RWPE1 (cell line): ENCODE measurements at regions not wholly inside any gene's neighbourhood (a gene's known extent, or its start where the extent isn't known, plus 50 kb on each side); places are given as distances from the start of the nearest gene placed in this dataset.
"Not testable (repeated sequence)": the region's sequence is repeated elsewhere in the genome, so short reads cannot be mapped to it uniquely, and the experiment has no call there.

Experiments
- CTCF ChIA-PET: fragments of 350-600 bp; sonication (Branson Sonifier 250); formaldehyde crosslinking; extraction: SDS; loops from one replicate; lab custom pipeline; 2021; lab: Yijun Ruan, JAX
- POLR2A ChIA-PET: fragments of 400-600 bp; formaldehyde crosslinking; extraction: SDS; loops from one replicate; lab custom pipeline; 2020; ENCODE audit warnings: antibody characterized with exemption; ENCODE audit not compliant: low non-redundant PET; lab: Yijun Ruan, JAX
- DNase-seq: peaks from one replicate; pipeline ENCODE4 v3.0.0; 2012; ENCODE audit warnings: low spot score
- H3K27ac ChIP-seq: fragments of 450-650 bp; 2 replicates; pipeline ENCODE4 v1.5.1; 2017
- CTCF ChIP-seq: fragments of 450-650 bp; conservative IDR thresholded peaks from 2 replicates; pipeline ENCODE4 v1.5.1; 2017; ENCODE audit warnings: low read depth, mild to moderate bottlenecking

DNA sequence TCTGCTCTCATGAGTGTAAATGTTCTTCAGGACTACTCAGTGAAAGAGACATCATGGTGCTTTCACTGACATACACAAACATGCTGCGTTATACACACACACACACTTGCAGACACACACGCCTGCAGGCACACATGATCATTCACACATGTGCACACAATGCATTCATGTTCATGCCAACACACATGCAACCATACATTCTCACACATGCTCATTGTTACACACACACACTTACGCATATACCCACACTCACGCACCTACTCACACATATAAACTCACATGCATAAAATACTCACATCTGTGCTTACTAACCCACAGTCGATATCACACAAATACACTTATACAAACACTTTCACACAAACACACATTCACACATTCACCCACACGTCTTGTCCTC lies 241.6 kb downstream of the LMX1A start:
- ChIA-PET CTCF (interaction anchor here (0.5 to 1.1 kb wide), 5 partner anchors 27 to 583 kb away, joined by 3 to 7 read pairs (median 3); no protein-coding TSS in a partner anchor), POLR2A (no interaction called here)
- no peak for TF ChIP-seq CTCF
- no peak for DNase-seq
- H3K27ac ChIP-seq = no peak overlapping the region

- peak; percentile 32 for DNase-seq
- TF ChIP-seq CTCF = peak; percentile 81
- CTCF ChIA-PET = interaction anchor here (0.5 to 1.1 kb wide), 10 partner anchors 28 to 1578 kb away, joined by 3 to 7 read pairs (median 3); no protein-coding TSS in a partner anchor
- POLR2A ChIA-PET = no interaction called here
- no peak overlapping the region for H3K27ac ChIP-seq
Observed at GRCh38 chr1:165114022-165114888, 242.3 kb downstream of the LMX1A start.

DNA sequence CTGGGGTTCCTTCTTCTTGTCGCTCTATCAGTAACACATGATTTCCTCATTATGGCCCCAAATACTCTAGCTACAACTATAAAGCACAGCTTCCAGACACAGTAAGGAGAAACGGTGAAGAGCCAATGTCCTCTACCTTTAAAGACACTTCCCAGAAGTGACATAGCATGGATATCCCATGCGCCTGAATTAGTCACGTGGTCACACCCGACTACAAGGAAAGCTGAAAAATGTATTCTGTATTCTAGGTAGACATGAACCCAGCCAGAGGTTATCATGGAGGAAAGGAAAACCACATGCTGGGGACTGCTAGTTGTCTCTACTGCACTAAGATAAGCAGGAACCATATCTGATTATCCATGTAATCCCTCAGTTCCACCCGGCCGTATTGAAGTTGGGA lies 244.3 kb downstream of the LMX1A start:
- H3K27ac ChIP-seq = no peak overlapping the region
- POLR2A ChIA-PET = no interaction called here
- DNase-seq = no peak
- CTCF ChIA-PET = interaction anchor here (0.6 kb wide), 1 partner anchor 799 kb away, joined by 4 read pairs; no protein-coding TSS in a partner anchor
- no peak for TF ChIP-seq CTCF

GRCh38 chr1:165109013-165109412 lies 247.5 kb downstream of the LMX1A start:
- TF ChIP-seq CTCF = no peak
- POLR2A ChIA-PET = no interaction called here
- no peak overlapping the region for H3K27ac ChIP-seq
- DNase-seq = no peak
- CTCF ChIA-PET = no interaction called here

- POLR2A ChIA-PET, DNase-seq, CTCF ChIA-PET, H3K27ac ChIP-seq: not testable (repeated sequence)
Observed at GRCh38 chr1:165092542-165093162, 263.9 kb downstream of the LMX1A start.

DNA sequence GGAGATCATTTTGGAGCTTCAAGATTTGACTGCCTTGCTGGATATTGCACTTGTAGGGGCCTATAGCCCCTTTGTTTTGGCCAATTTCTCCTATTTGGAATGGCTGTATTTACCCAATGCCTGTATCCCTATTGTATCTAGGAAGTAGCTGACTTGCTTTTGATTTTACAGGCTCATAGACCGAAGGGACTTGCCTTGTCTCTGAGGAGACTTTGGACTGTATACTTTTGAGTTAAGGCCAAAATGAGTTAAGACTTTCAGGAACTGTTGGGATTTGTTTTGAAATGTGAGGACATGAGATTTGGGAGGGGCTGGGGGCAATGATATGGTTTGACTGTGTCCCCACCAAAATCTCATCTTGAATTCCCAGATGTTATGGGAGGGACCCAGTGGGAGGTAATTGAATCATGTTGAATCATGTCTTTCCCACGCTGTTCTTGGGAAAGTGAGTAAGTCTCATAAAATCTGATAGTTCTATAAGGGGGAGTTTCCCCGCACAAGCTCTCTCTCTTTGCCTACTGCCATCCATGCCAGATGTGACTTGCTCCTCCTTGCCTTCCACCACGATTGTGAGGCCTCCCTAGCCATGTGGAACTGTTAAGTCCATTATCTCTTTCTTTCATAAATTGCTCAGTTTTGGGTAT lies 276.1 kb downstream of the LMX1A start:
- ChIA-PET CTCF (interaction anchor here (0.6 kb wide), 1 partner anchor 34 kb away, joined by 3 read pairs; no protein-coding TSS in a partner anchor), POLR2A (no interaction called here)
- no peak overlapping the region for H3K27ac ChIP-seq
- TF ChIP-seq CTCF = no peak
- no peak for DNase-seq
